GM12873 (cell line): ENCODE measurements at regions not wholly inside any gene's neighbourhood (a gene's known extent, or its start where the extent isn't known, plus 50 kb on each side); places are given as distances from the start of the nearest gene placed in this dataset.

Source experiments
- CTCF ChIP-seq: IDR thresholded peaks from 2 replicates; pipeline ENCODE4 v1.5.1; 2012; ENCODE audit warnings: low read depth, mild to moderate bottlenecking, moderate library complexity, low read length, control low read depth; ENCODE audit not compliant: insufficient read depth; ENCODE audit errors: missing control alignments

DNA sequence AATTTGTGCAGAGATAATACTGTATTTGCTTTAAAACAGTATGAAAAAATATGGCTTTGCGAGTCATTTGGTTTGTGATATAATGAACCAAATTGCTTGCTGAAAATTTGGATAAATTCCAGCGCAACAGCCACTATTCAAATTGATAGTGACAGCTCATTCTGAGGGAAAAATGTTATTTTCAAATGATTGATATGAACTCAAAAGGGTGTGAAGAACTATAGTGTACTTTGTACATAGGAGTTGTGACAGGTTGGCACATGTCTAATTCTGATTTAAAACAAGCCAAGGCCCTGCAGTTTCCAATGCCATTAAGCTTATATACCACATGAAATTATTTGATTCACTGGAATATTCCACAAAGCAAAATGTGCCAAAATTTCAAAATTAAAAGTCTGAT, 1628.9 kb upstream of the AGA start:
- no peak for TF ChIP-seq CTCF

- no peak for TF ChIP-seq CTCF
Observed at GRCh38 chr4:179076865-179077264, 1634.6 kb upstream of the AGA start.

- TF ChIP-seq CTCF, result no peak
Observed at GRCh38 chr4:179095585-179096221, 1653.5 kb upstream of the AGA start.

DNA sequence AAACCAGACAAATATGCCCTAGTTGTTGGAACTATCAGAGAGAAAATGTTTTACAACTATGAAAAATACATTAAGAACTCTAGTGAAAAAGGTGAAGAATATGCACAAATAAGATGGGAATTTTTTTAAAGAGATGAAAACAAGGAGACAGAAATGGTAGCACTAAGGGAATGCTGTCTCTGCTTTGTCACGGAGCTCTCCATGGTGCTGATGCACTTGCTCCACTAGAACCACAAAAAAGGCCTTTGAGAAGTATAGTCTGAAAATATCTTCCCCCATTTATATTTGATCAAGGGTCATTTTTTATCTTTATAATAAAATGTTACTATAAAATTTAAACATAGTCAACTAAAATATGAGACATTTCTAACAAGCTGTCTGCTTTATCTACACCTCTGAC, 1655.5 kb upstream of the AGA start:
- TF ChIP-seq CTCF, result no peak

DNA sequence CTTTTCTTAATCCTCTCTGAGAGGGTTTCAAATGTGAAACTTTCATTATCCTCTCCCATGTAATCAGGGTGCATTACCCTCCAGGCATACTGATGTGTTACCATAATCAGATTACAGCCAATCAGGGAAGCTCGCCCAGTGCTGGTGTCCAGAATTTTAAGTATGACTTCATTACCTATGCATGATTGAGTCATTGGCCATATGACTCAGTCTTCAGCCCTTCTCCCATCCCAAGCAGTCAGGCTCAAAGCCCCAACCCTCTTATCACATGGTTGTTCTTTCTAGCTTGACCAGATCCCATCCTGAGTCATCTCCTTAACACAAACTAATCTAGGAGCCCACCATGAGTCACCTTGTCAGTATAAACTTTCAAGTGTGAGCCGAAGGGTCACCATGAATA, 1668.1 kb upstream of the AGA start:
- no peak for TF ChIP-seq CTCF

DNA sequence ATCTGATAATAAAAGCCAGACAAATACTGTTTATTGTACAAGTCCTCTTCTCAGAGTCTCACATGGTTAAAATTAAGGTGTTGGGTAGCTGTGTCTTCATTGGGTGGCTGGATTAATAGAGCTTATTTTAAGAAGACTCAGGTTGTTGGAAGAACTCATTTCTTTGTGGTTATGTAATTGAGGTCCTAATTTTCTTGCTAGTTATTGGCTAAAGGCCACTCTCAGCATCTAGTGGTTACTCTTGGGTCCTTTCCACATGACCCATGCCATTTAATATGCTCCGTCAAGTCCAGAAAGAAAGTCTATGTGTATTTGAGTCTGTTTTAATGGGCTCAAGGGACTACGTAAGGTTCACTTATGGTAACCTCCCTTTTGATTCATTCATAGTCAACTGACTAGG, 1668.6 kb upstream of the AGA start:
- no peak for TF ChIP-seq CTCF

DNA sequence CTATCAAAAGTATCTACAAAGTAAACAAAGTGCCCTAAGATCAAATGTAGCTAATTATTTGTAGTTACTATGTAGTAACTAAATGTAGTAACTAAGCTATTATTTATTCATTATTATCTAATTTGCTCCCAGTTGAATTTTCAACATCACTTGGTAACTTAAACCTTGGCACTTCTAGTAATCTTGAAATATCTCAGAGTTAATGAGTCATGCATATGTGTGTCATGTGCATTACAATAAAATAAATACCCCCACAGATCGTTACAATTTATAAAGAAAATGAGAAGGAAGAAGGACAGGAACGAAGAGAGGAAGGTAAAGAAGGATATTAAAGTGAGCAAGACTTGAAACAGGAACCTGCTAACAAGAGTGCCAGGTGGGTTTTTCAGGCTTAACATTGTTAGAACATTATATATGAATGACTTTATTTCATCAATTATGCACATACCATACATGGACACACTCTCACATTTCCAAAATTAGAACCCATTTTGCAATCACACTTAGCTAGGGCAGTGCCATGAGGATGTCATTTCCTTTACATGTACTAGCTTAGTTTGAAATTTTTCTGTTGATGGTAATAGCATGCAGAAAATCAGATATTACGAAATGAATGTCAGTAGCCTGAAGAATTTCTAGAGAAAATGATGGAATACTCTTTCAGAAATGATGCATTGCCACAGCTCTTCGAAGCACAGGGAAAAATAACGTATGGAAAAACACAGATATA, 1670.4 kb upstream of the AGA start:
- no peak for TF ChIP-seq CTCF
